GM20431 (cell line): ENCODE measurements at regions not wholly inside any gene's neighbourhood (a gene's known extent, or its start where the extent isn't known, plus 50 kb on each side); places are given as distances from the start of the nearest gene placed in this dataset.
"Not testable (repeated sequence)": the region's sequence is repeated elsewhere in the genome, so short reads cannot be mapped to it uniquely, and the experiment has no call there.

Experiments
- in situ Hi-C: fragments of 300-500 bp; cut with MseI, MboI; formaldehyde crosslinking; loops from one replicate; pipeline ENCODE4 v1.15.0; 2020; ENCODE audit warnings: low sequenced_read_pairs; ENCODE audit not compliant: unreplicated experiment

- in situ Hi-C loops: not testable (repeated sequence)
Observed at GRCh38 chr7:106747301-106747700, 86.3 kb upstream of the CCDC71L start.

GRCh38 chr7:106747804-106748203 lies 86.8 kb upstream of the CCDC71L start:
- in situ Hi-C loops: no loop called here

GRCh38 chr7:106749165-106749564 lies 88.2 kb upstream of the CCDC71L start:
- in situ Hi-C loops: no loop called here

- in situ Hi-C loops: no loop called here
Observed at GRCh38 chr7:106750773-106751172, 89.8 kb upstream of the CCDC71L start.

- in situ Hi-C loops: no loop called here
Observed at GRCh38 chr7:106752367-106752766, 91.4 kb upstream of the CCDC71L start.

GRCh38 chr7:106755024-106755423 lies 94.1 kb upstream of the CCDC71L start:
- in situ Hi-C loops: not testable (repeated sequence)

- in situ Hi-C loops: no loop called here
Observed at GRCh38 chr7:106755641-106756040, 94.7 kb upstream of the CCDC71L start.

GRCh38 chr7:106756071-106756470 lies 95.1 kb upstream of the CCDC71L start:
- in situ Hi-C loops: no loop called here

GRCh38 chr7:106756884-106757283 lies 95.9 kb upstream of the CCDC71L start:
- in situ Hi-C loops: no loop called here

GRCh38 chr7:106757846-106758245 lies 96.9 kb upstream of the CCDC71L start:
- in situ Hi-C loops: no loop called here

GRCh38 chr7:106762845-106763244 lies 101.9 kb upstream of the CCDC71L start:
- in situ Hi-C loops: not testable (repeated sequence)

- in situ Hi-C loops: no loop called here
Observed at GRCh38 chr7:106763717-106764116, 101.4 kb upstream of the PIK3CG start.

- in situ Hi-C loops: no loop called here
Observed at GRCh38 chr7:106765727-106766355, 99.2 kb upstream of the PIK3CG start.

- in situ Hi-C loops: no loop called here
Observed at GRCh38 chr7:106766551-106766950, 98.5 kb upstream of the PIK3CG start.

GRCh38 chr7:106767078-106767477 lies 98.0 kb upstream of the PIK3CG start:
- in situ Hi-C loops: no loop called here

- in situ Hi-C loops: no loop called here
Observed at GRCh38 chr7:106767498-106768323, 97.4 kb upstream of the PIK3CG start.

- in situ Hi-C loops: no loop called here
Observed at GRCh38 chr7:106768324-106768751, 96.7 kb upstream of the PIK3CG start.

- in situ Hi-C loops: no loop called here
Observed at GRCh38 chr7:106770191-106770590, 94.9 kb upstream of the PIK3CG start.

- in situ Hi-C loops: no loop called here
Observed at GRCh38 chr7:106772655-106773108, 92.4 kb upstream of the PIK3CG start.

GRCh38 chr7:106773228-106773627 lies 91.9 kb upstream of the PIK3CG start:
- in situ Hi-C loops: no loop called here

- in situ Hi-C loops: no loop called here
Observed at GRCh38 chr7:106773721-106774120, 91.4 kb upstream of the PIK3CG start.
